Naive B cell (primary cell): ENCODE measurements at regions not wholly inside any gene's neighbourhood (a gene's known extent, or its start where the extent isn't known, plus 50 kb on each side); places are given as distances from the start of the nearest gene placed in this dataset.
A peak's percentile ranks its signal among the peaks of the same experiment; 100 is the strongest.

Experiments
- ATAC-seq, 2 donors: fragments of 150-1000 bp; cut with Tn5 transposase; 2 replicates each; pipeline ENCODE4 v1.10.0; 2021; ENCODE audit warnings: low read depth in 2 of 2, mild to moderate bottlenecking in 2 of 2, moderate library complexity in 2 of 2
- DNase-seq: peaks from one replicate; pipeline ENCODE4 v3.0.0; 2022
- H3K27ac Mint-ChIP-seq, 6 donors: one replicate each; pipeline ENCODE4 v1.8.0; 2020 to 2022; ENCODE audit warnings: mild to moderate bottlenecking in 6 of 6, mixed read lengths in 6 of 6, moderate library complexity in 5 of 6, inconsistent platforms in 2 of 6
- H3K27me3 Mint-ChIP-seq, 3 donors: one replicate each; pipeline ENCODE4 v1.8.0; 2021 to 2022; ENCODE audit warnings: mixed read lengths in 3 of 3, mild to moderate bottlenecking in 1 of 3
- H3K36me3 Mint-ChIP-seq, 2 donors: one replicate each; pipeline ENCODE4 v1.8.0; 2020 to 2022; ENCODE audit warnings: mixed read lengths in 2 of 2, inconsistent platforms in 1 of 2, mild to moderate bottlenecking in 1 of 2
- H3K4me1 Mint-ChIP-seq, 3 donors: one replicate each; pipeline ENCODE4 v1.8.0; 2020 to 2022; ENCODE audit warnings: mixed read lengths in 3 of 3, inconsistent platforms in 1 of 3, mild to moderate bottlenecking in 1 of 3, moderate library complexity in 1 of 3
- H3K4me3 Mint-ChIP-seq, 8 donors: one replicate each; pipeline ENCODE4 v1.8.0; 2020 to 2022; ENCODE audit warnings: mild to moderate bottlenecking in 8 of 8, mixed read lengths in 8 of 8, moderate library complexity in 8 of 8, inconsistent platforms in 2 of 8
- H3K9me3 Mint-ChIP-seq, 7 donors: one replicate each; pipeline ENCODE4 v1.8.0; 2020 to 2022; ENCODE audit warnings: mixed read lengths in 7 of 7, mild to moderate bottlenecking in 5 of 7, inconsistent platforms in 2 of 7, moderate library complexity in 1 of 7

GRCh38 chr3:102085431-102086176 lies 236.3 kb downstream of the NFKBIZ start:
- H3K9me3 Mint-ChIP-seq, result no peaks in the 10 kb centered on the region
- H3K27me3 Mint-ChIP-seq, result peaks cover 0 to 4% (median 0%) of the 10 kb centered on the region in 3 donors
- DNase-seq (no peak), ATAC-seq (no peak)
- H3K36me3 Mint-ChIP-seq, result no peaks in the 10 kb centered on the region
- H3K27ac Mint-ChIP-seq, result no peak overlapping the region
- peaks cover 13 to 19% (median 16%) of the 10 kb centered on the region in 3 donors for H3K4me1 Mint-ChIP-seq
- peak overlapping the region in 1 of 8 donors; percentile 9 for H3K4me3 Mint-ChIP-seq

GRCh38 chr3:102087236-102087635 lies 237.9 kb downstream of the NFKBIZ start:
- Mint-ChIP-seq H3K4me1 (peaks cover 2 to 3% (median 2%) of the 10 kb centered on the region in 3 donors), H3K4me3 (no peak overlapping the region), H3K27ac (no peak overlapping the region), H3K36me3 (no peaks in the 10 kb centered on the region), H3K27me3 (peaks cover 0 to 4% (median 0%) of the 10 kb centered on the region in 3 donors), H3K9me3 (no peaks in the 10 kb centered on the region)
- DNase-seq, result no peak
- no peak for ATAC-seq

DNA sequence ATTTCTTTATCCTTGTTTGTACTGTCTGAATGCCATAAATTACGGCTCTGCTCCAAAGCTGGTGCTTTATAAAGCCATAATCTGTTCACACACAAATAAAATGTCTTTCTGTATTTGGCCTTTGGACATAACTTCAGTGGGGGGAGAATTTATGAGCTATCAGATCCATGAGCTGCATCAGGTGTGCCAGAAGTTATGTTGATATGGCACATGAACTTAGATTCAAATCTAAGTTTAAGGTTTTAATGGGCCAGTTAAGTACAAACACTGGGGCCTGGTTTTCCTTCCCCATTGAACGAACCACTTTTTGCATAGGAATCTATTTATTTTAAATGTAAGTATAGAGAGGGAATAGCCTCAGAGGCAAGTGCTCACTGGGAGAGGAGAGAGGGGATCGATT lies 239.9 kb downstream of the NFKBIZ start:
- peaks cover 0 to 4% of the 10 kb centered on the region in 2 donors for H3K36me3 Mint-ChIP-seq
- H3K27me3 Mint-ChIP-seq, result peaks cover 0 to under 1% (median 0%) of the 10 kb centered on the region in 3 donors
- no peak for ATAC-seq
- DNase-seq, result no peak
- H3K4me3 Mint-ChIP-seq, result no peak overlapping the region
- H3K27ac Mint-ChIP-seq, result no peak overlapping the region
- H3K4me1 Mint-ChIP-seq, result peaks cover 3 to 6% (median 5%) of the 10 kb centered on the region in 3 donors
- H3K9me3 Mint-ChIP-seq, result no peaks in the 10 kb centered on the region

DNA sequence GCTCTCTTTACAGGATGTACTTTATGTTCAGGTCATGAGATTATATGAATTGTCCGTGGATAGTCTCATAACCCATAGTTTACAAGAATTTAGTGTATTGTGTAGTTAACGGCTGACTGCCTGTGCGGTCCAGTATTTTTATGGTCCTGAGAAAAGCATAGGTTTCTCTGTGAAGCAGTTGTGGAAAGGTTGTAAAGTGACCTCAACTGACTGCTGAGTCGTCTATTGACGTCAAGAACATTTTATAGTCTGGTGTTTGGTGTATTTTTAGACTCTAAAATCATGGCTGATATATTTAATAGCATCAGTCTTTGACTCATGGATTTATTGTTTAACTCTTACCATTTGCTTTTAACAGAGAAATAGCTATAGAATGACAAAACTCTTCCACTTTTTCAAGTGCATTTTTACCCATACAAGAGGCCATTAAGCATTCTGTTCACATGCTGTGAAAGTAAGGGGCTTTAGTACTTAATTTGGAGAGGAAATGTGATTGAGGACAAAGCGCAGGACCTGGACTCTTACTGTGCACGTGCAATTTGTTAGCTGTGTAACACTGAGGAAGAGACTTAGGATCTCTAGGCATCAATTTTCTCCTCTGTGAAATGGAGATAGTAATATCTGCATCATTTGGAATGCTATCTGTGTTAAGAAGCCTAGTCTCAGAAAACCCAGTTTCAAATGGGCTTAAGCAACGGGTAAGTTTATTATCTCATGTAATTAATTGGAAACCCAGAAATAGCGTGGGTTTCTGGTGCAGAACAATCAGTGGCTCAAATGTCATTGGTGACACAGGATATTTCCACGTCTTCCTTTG lies 240.8 kb downstream of the NFKBIZ start:
- peaks cover 3 to 6% (median 5%) of the 10 kb centered on the region in 3 donors for H3K4me1 Mint-ChIP-seq
- no peak for ATAC-seq
- no peak overlapping the region for H3K4me3 Mint-ChIP-seq

DNA sequence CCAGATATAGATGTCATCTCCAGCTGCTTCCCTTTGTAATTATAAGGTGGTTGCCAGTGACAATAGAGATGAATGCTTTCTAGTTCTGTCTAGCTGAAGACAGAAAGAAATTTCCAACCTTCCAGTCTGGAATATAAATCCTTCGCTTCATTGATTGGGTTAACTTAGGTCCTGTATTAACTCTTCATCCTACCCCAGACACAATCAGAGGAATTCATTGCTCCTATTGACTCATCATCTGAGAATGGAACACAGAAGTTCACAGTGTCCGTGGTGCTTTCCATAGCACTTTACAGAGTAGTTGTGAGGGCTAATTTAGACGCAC lies 241.4 kb downstream of the NFKBIZ start:
- no peaks in the 10 kb centered on the region for H3K9me3 Mint-ChIP-seq
- DNase-seq (no peak), ATAC-seq (no peak)
- H3K4me1 Mint-ChIP-seq, result peaks cover 3 to 6% (median 5%) of the 10 kb centered on the region in 3 donors
- H3K27me3 Mint-ChIP-seq, result no peaks in the 10 kb centered on the region
- no peak overlapping the region for H3K4me3 Mint-ChIP-seq
- no peak overlapping the region for H3K27ac Mint-ChIP-seq
- peaks cover 0 to 4% of the 10 kb centered on the region in 2 donors for H3K36me3 Mint-ChIP-seq

More for the DNA sequence above, 240.8 kb downstream of the NFKBIZ start:
- H3K27me3 Mint-ChIP-seq, result no peaks in the 10 kb centered on the region
- no peaks in the 10 kb centered on the region for H3K9me3 Mint-ChIP-seq
- no peak overlapping the region for H3K27ac Mint-ChIP-seq
- DNase-seq, result no peak
- peaks cover 0 to 4% of the 10 kb centered on the region in 2 donors for H3K36me3 Mint-ChIP-seq

DNA sequence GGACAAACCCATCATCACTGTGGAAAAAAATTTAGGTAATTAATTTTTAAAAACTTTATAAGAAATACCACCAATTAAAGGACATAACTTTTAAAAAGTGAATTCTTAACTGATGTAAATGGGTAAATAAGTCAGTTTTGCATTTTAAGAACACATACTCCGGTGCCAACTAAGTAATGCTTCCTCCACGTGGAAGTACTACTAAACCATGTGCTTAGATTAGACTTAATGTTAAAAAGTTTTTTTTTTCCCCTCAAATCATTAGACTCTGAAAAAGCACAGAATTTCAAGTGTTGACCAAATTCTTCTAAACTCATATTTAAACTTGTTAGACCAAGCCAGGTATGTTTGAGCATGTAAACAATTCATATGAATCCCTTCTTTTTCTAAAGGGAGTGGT lies 242.0 kb downstream of the NFKBIZ start:
- Mint-ChIP-seq H3K4me3 (no peak overlapping the region), H3K4me1 (peaks cover 3 to 6% (median 5%) of the 10 kb centered on the region in 3 donors), H3K27me3 (no peaks in the 10 kb centered on the region), H3K27ac (no peak overlapping the region), H3K36me3 (peaks cover 0 to 4% of the 10 kb centered on the region in 2 donors), H3K9me3 (no peaks in the 10 kb centered on the region)
- ATAC-seq, result no peak
- DNase-seq, result no peak

GRCh38 chr3:102092617-102093466 lies 243.5 kb downstream of the NFKBIZ start:
- H3K4me3 Mint-ChIP-seq, result no peak overlapping the region
- H3K4me1 Mint-ChIP-seq, result peaks cover 3 to 6% (median 5%) of the 10 kb centered on the region in 3 donors
- DNase-seq, result no peak
- peaks cover 0 to 4% of the 10 kb centered on the region in 2 donors for H3K36me3 Mint-ChIP-seq
- peak overlapping the region in 3 of 6 donors; percentile 2 to 3 (median 3) for H3K27ac Mint-ChIP-seq
- H3K27me3 Mint-ChIP-seq, result no peaks in the 10 kb centered on the region
- no peak for ATAC-seq
- H3K9me3 Mint-ChIP-seq, result no peaks in the 10 kb centered on the region

- no peak overlapping the region for H3K4me3 Mint-ChIP-seq
- no peak for ATAC-seq
- peaks cover 0 to 5% (median 0%) of the 10 kb centered on the region in 3 donors for H3K27me3 Mint-ChIP-seq
- no peak for DNase-seq
- H3K36me3 Mint-ChIP-seq, result peaks cover 0 to 4% of the 10 kb centered on the region in 2 donors
- H3K4me1 Mint-ChIP-seq, result peaks cover 3 to 6% (median 5%) of the 10 kb centered on the region in 3 donors
- no peak overlapping the region for H3K27ac Mint-ChIP-seq
- H3K9me3 Mint-ChIP-seq, result no peaks in the 10 kb centered on the region
Measured at GRCh38 chr3:102094506-102094905, 245.2 kb downstream of the NFKBIZ start.

GRCh38 chr3:102095383-102095782 lies 246.1 kb downstream of the NFKBIZ start:
- peaks cover 3 to 6% (median 5%) of the 10 kb centered on the region in 3 donors for H3K4me1 Mint-ChIP-seq
- H3K27ac Mint-ChIP-seq, result no peak overlapping the region
- no peak overlapping the region for H3K4me3 Mint-ChIP-seq
- peaks cover 0 to 4% of the 10 kb centered on the region in 2 donors for H3K36me3 Mint-ChIP-seq
- DNase-seq (no peak), ATAC-seq (no peak)
- no peaks in the 10 kb centered on the region for H3K9me3 Mint-ChIP-seq
- H3K27me3 Mint-ChIP-seq, result peaks cover 0 to 5% (median 0%) of the 10 kb centered on the region in 3 donors

GRCh38 chr3:102096066-102096465 lies 246.8 kb downstream of the NFKBIZ start:
- Mint-ChIP-seq H3K9me3 (peaks cover 0 to 2% (median 0%) of the 10 kb centered on the region in 7 donors), H3K4me1 (peaks cover 3 to 6% (median 5%) of the 10 kb centered on the region in 3 donors), H3K27me3 (peaks cover 0 to 5% (median 0%) of the 10 kb centered on the region in 3 donors), H3K27ac (no peak overlapping the region), H3K4me3 (no peak overlapping the region), H3K36me3 (peaks cover 0 to 4% of the 10 kb centered on the region in 2 donors)
- no peak for ATAC-seq
- no peak for DNase-seq

DNA sequence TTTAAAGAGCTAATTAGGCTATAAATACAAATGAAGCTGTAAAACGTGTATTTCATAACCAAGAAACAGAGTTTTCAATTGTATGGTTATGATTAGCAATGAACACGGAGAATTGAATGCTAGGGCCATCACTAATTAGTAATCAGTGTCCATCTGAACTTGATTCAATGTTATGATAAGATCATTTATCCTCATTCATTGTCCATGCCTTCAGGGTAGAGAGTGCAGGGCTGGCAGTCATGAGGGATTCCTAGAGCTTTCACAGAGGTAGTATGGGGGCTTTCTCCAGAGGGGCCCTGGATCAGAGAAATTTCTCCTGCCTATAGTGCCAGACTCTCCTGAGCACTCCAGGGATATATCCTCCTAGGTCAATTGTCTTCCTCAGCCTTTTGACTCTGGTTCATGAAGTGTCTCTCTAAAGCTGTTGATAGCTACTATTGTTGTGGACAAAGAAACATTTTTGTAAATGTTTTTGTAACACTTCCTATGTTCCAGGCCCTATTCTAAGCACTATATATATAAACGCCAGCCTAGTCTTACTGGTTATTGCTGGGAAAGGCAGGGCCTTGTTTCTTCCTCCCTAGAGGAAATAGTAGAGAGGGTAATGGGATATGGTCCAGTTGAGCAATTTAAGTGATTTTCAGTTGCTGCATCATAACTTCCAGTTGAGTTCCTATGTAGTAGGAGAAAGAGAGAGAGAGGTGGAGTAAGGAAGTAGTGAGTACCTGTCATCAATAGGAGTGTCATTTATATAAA lies 249.0 kb downstream of the NFKBIZ start:
- no peaks in the 10 kb centered on the region for H3K36me3 Mint-ChIP-seq
- H3K27me3 Mint-ChIP-seq, result peaks cover 0 to 5% (median 0%) of the 10 kb centered on the region in 3 donors
- ATAC-seq, result no peak
- H3K4me1 Mint-ChIP-seq, result peaks cover under 1 to 2% (median 1%) of the 10 kb centered on the region in 3 donors
- no peak overlapping the region for H3K27ac Mint-ChIP-seq
- DNase-seq, result no peak
- peaks cover 0 to 5% (median 0%) of the 10 kb centered on the region in 7 donors for H3K9me3 Mint-ChIP-seq
- H3K4me3 Mint-ChIP-seq, result no peak overlapping the region

- Mint-ChIP-seq H3K4me1 (no peaks in the 10 kb centered on the region), H3K9me3 (peaks cover 0 to 5% (median 0%) of the 10 kb centered on the region in 7 donors), H3K27me3 (peaks cover 0 to 5% (median 0%) of the 10 kb centered on the region in 3 donors), H3K36me3 (no peaks in the 10 kb centered on the region), H3K4me3 (no peak overlapping the region), H3K27ac (no peak overlapping the region)
- DNase-seq (no peak), ATAC-seq (no peak)
Measured at GRCh38 chr3:102099913-102100312, 250.6 kb downstream of the NFKBIZ start.
